ENCODE measurements at regions not wholly inside any gene's neighbourhood (a gene's known extent, or its start where the extent isn't known, plus 50 kb on each side); places are given as distances from the start of the nearest gene placed in this dataset.

DNA sequence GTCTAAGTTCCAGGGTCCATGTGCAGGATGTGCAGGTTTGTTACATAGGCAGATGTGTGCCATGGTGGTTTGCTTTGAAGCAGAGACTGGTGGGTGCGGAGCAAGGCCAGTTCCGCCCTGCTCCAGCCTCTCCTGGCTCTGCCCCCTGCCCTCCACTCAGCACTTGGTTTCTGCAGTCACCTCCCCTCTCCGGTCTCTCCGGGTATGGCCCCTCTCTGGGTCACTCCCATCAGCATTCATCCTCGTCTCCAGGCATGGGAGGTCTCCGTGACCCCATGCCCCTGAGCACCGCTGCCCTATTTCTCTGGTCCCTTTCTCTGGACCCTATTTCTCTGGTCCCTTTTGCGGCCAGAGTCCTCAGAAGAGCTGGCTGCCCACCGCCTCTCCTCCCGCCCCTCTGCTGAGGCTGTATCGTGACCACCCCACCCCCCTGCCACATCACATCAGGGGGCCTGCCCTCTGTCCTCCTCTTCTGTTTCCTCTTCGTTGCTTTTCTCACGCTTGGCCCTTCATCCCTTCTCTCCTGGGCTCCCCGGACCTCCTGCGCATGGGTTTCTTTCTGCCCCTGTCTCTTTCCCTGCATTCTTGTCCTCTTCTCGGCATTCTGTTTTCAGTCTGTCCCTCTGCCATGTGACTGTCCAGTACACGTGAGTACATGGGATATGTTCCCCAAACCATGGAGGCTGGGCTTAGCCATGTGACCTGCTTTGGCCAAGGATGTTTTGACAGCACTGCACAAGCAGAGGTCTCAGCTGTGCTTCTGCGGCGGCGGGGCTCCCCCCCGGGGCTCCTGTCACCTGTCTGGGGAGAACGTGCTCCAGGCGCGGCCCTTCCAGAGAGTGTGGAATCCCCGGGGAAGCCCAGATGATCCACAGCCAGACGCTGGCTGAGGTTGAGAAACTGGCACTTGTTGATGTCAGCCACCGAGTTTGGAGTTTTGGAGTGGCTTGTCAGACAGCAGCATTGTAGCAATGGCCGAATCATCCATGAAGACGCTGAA, 54.4 kb upstream of the C1orf174 start:
- DNase-seq (ENCODE audit: low read depth, low spot score): no peak

DNA sequence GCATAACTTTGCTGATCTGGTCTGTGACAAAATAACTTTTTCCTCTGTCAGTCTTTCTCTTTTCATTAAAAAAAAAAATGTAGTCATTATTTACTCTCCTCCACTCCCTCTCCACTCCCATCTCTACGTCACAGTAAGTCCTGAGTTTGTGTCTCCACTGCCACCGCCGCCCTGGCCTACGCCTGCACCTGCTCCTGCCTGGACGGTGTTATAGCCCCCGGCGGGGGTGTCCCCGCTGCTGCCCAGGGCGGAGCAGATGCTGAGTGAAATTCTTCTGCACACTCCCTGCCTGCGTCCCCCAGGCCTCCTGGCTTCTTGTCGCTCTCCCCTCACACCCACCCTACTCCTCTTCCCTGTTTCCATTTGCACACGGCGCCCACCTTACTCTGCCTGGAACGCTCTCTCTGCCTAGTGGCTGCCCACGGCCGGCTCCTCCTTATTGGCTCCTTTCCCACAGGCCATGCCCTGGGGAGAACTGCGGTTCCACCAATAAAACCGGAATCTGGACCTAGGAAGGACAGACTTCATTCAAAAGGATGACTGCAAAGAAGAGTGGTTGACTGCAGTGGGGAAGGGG, 55.2 kb upstream of the C1orf174 start:
- DNase-seq (ENCODE audit: low read depth, low spot score): no peak

DNA sequence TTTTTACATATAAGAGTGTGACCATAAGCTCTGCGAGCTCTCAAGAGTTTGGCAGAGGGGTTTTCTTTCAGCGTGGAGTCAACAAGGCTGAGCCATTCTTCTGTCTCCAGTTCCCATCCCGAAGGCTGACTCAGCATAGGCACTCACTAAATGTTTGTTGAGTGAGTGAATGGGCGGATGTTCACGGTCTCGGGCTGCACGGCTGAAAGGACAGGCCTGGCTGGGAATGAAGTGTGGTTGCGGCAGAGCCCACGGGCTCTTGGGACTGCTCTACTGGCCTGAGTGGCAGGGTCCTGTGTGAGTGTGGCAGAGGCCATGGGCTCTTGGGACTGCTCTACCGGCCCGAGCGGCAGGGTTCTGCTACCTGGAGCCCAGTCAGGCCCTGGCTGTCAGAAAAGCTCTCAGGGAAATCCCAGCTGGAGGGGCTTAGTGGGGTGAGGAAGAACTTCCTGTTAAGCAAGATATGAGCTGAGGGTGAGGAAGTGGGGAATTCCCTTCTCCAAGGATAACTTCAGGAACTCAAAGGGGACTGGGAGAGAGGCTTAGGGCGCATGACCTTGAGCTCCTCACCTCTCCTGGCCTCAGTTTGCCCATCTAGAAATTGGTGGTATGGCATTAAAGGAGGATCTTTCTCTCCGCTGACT, 56.6 kb upstream of the C1orf174 start:
- no peak for DNase-seq (ENCODE audit: low read depth, low spot score)

DNA sequence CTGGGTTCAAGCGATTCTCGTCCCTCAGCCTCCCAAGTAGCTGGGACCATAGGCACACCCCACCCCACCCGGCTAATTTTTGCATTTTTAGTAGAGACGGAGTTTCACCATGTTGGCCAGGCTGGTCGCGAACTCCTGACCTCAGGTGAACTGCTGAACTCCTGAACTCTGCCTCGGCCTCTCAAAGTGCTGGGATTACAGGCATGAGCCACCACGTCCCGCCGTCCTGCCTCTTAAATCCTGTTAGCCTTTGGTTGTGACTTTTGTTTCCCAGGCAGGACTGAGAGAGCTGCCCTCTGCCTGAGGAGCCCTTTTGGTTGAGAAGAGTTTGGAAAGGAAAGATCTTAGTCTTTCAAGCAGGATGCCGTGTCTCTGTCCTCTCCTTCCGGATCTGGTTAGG, 59.3 kb upstream of the C1orf174 start:
- DNase-seq (ENCODE audit: low read depth, low spot score): no peak

DNA sequence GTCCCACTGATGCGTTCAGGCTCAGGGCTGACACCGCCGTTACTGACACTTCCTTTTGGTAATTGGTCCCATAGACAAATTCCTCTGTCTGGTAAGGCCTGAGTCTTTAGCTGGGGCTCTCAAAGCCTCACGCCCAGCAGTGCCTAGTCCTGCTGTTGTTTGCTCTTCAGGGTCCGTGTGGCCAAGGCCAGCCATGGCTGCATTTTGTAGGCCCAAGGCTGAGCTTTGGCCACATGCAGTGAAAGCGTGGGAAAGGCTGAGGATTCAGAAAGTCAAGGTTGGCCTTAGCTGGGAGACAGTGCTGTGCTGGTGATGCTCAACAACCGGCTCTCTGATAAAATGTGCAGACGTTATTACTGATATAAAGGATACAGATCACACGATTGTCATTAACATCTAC, 63.5 kb upstream of the C1orf174 start:
- no peak for DNase-seq (ENCODE audit: low read depth, low spot score)

DNA sequence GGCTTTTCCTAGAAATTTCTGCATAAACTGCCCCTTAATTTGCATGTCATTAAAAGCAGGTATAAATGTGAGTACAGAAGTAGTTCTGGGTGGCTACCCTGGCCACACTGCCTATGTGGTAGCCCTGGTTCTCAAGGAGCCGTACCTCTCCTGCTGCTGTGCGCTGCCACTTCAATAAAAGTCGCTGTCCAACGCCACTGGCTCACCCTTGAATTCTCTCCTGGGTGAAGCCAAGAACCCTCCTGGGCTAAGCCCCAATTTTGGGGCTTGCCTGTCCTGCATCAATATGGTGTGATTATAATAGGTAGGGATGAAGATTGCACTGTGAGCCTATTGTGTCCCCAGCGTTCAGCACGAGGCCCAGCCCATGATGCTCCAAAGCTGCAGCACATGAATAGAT, 65.6 kb upstream of the C1orf174 start:
- no peak for DNase-seq (ENCODE audit: low read depth, low spot score)

DNA sequence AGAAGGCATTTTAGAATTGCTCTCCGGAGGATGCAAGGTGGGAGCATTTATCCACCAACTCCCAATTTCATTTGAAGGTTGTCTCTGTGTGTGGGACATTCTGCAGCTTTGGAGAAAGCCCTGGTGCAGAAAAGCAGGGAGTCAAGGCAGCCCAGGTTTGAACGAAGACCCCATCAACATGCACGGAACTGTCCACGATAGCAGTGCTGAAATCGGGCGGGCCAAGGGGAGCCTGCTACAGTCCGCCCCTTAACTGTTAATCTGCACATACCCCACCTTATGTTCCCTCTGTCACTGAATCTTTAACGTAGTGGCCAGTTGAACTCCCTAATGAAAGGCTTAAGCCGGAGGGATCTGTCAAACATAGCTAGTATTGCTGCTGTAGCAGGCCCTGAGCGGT, 68.8 kb upstream of the C1orf174 start:
- no peak for DNase-seq (ENCODE audit: low read depth, low spot score)

DNA sequence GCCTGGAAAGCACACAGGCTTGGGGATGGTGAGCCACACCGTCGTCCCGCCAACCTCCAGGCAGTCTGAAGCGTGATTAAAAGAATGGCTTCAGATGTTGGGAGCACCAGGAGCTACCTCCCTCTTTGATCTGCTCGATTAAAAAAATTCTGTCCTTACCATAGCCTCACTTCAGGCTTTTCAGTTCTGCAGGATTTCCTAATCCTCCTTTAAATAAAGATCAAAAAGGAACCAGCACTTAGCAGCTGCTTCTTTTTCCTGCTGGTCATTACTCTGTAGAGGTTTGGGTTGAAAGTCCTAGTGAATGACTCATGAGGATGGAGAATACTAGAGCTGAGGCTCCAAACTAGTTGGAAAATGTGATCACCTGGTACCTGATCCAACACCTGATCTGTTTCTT, 71.9 kb upstream of the C1orf174 start:
- no peak for DNase-seq (ENCODE audit: low read depth, low spot score)

DNA sequence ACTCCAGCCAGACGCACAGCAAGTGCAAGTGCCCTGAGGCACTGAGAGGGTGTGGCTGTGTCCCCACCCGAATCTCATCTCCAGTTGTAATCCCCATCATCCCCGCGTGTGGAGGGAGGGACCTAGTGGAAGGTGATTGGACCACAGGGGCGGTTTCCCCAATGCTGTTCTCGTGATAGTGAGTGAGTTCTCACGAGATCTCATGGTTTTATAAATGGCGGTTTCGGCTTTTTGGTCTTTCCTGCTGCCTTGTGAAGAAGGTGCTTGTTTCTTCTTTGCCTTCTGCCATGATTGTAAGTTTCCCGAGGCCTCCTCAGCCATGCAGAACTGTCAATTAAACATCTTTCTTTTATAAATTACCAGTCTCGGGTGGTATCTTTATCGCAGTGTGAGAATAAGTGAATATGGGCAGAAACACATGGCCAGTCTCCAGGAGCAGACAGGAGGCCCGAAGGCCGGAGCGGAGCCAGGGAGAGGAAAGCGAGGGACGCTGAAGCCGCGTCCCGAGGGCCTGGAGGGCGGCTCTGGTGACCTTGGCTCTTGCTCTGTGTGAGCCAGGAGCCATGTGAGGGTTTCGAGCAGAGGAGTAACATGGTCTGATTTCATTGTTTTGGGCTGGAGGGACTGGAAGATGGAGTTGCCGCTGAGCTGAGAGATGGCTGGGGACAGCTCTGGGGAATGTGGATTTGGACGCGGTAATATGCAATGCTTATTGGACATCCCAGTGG, 76.0 kb upstream of the C1orf174 start:
- no peak for DNase-seq (ENCODE audit: low read depth, low spot score)

DNA sequence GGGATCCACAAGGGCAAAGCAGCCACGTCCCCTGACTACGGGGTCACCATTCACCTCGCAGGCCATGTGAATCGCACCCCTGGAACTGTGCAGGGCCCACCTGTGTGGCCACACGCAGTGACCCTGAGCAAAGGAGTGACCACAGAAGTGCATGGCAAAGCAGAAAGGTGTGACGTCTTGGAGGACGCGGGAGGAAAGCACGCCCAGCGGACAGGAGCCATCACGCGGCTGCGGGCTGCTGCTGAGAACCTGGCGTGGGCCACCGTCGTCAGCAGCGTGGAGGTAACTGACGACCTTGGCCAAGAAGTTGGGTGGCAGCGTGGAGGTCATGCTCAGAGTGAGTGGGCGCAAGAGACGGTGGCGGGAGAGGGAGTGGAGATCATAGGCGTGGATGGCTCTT, 76.7 kb upstream of the C1orf174 start:
- no peak for DNase-seq (ENCODE audit: low read depth, low spot score)

DNA sequence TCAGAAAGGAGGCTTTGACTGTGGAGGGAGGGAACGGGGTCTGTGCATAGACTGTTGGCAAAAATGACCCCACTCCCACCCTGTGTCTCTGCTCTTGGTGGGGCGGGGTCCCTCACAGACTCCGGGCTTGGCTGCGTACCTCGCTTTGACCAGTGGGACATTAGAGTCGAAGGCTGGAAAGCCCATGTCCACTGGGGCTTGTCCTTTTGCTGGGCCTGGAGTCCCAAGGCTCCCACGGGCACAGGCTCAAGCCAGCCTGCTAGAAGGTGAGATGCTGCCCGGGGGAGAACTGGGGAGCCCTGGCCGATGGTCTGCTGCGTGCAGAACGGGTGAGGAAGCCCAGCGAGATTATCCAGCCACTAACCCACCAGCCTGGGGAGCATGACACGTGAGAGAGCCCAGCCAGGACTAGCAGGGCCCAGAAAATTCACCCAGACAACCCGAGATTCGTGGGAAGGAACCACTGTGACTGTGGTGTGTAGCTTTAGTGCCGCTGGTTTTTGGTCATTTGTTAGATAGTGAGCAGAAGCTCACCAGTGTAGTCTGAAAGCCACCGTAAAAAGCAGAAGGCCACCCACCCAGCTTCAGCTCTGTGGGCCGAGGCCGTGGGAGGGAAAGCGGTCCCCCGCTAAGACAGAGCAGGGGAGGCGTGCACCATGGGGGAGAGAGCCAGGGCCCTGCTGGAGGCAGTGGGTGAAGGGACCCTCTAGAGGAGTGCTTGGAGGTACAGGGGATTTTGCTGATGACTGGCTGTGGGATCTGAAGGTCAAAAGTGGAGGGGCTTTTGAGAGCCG, 78.3 kb upstream of the C1orf174 start:
- no peak for DNase-seq (ENCODE audit: low read depth, low spot score)

DNA sequence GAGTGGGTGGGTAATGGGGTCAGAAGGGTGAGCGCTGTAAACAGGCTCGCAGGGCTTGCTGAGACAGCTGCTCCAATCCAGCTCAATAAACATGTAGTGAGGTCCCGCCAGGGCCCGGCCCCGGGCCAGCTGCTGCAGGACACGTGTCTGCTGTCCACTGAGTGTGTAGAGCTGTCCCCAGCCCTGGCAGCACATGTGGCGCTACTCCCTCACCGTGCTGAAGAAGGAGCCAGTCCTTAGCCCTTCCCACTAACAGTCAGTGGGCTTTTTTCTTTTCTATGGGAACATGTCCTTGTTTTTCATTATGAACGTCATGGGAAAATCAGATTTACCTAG, 78.9 kb upstream of the C1orf174 start:
- no peak for DNase-seq (ENCODE audit: low read depth, low spot score)

DNA sequence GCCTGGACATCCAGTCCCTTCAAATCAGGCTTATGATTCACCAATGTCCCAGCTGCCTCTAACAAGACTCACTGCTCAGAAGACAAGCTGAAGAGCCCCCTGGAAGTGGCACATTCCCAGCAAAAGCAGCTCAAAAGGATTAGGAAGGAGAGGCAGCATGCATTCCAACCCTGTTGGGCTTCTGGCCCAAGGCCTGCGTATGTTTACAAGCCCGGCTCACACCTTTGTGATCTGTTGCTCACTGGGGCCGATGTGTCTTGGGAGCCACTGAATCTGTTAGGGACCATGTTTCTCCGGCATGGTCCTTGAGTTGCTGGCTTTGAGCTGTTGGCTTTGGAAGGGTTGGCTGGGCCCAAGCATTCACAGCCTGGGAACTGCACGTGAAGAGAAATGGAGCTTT, 81.2 kb upstream of the C1orf174 start:
- no peak for DNase-seq (ENCODE audit: low read depth, low spot score)

DNA sequence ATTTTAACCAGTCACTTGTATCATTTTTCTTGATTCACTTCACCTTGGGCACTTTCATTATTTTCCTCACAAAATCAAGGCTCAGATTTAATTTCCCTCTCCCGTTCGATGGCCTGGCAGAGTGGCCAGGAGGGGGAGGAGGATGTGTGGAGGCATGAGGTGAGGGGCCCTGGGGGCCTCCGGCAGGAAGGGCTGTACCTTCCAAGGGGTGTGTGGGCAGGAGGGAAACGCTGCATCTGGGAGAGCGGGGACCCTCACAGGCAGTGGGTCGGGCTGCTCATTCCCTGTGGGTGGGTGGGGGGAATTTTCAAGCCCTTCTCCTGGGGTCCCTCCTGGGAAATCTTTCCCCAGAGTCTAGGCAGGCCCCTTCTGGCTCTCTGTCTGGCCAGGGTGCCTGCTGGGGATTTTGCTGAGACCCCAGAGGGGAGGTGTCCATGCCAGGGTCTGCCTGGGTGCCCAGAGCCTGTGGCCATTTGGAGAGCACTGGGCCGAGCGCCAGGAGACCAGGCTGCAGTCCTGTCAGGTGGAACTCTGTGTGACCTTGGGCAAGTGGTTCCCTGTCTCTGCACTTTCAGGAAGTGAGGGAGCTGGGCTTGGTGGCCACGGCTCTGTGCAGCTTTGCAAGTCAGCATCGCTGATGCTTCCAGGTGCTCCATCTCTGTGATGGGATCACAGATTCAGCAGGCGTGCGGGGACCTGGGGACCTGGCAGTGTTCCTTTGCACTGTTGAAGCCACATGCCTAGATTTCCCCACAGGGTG, 81.9 kb upstream of the C1orf174 start:
- no peak for DNase-seq (ENCODE audit: low read depth, low spot score)

DNA sequence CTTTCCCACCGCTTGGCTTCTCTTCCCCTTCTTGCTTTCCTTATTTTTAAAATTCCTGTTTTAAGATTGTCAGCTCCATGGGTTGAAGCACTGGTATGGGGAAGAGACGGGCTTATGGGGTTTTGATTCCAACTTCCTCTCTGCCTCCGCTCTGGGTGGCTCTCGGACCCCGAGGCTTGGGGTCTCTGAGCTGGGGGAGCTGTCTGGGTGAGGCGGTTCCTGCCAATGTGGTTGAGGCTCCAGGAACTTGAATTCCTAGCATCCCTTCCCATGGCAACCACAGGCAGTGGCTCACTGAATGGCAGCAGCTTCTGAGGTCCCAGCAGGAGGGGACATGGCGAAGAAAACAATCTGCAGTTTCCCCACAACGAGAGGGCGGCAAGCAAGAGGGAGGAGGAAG, 83.1 kb upstream of the C1orf174 start:
- DNase-seq (ENCODE audit: low read depth, low spot score): no peak

DNA sequence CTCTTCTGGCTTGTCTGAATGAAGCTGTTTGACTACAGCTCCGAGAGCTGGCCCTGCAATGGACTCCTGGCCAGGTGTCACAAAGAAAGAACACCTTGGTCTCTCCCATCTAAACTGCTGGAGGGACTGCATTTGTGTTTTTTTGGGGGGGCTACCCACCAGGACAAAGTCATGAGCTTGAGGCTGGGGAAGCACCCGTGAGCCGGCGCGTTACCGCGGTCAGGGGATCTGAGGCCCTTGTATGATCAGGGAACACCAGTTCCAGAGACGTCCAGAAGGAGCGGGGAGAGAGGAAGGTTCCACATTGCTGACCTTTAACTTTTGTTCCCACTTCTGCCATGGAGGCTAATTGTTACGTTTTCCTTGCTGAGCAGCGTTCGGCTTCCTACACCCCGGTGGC, 84.5 kb upstream of the C1orf174 start:
- no peak for DNase-seq (ENCODE audit: low read depth, low spot score)

DNA sequence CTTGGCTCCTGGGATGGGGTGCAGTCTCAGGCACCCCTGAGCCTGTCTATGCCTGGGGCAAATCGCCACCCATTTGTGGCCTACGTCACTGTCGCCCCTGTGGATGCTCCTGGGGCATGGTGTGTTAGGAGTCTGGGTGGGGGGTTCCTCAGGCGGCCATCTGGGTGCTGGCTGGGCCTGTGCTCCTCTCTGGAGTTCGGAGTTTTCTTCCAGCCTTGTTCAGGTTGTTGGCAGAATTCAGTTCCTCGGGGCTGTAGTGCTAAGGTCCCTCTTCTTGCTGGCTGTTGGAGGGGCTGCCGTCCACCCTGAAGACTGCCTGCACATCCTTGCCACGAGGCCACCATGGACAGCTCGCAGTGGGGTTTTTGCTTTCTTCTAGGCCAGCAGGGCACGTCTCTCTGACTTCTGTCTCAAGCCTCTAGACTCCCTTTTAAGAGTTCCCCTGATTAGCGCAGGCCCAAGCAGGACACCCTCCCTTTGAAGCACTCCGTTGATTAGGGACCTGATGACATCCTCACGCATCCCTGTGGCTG, 86.7 kb upstream of the C1orf174 start:
- no peak for DNase-seq (ENCODE audit: low read depth, low spot score)

DNA sequence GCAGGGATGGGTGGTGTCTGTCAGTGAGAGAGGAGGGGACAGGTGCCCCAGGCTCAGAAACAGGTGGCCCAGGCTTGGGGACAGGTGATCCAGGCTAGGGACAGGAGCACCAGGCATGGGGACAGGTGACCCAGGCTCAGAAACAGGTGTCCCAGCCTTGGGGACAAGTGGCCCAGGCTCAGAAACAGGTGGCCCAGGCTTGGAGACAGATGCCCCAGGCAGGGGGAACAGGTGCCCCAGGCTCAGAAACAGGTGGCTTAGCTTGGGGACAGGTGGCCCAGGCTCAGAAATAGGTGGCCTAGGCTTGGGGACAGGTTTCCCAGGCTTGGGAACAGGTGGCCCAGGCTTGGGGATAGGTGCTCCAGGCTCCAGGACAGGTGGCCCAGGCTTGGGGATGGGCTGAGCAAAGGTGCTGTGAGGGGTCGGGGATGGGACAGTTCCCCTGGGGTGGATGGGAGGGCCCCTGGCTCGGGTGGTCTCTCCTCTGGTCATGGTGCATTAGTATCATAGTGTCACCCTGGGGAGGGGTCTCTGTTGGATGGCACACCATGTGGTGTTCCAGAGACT, 87.7 kb upstream of the C1orf174 start:
- DNase-seq (ENCODE audit: low read depth, low spot score): no peak

DNA sequence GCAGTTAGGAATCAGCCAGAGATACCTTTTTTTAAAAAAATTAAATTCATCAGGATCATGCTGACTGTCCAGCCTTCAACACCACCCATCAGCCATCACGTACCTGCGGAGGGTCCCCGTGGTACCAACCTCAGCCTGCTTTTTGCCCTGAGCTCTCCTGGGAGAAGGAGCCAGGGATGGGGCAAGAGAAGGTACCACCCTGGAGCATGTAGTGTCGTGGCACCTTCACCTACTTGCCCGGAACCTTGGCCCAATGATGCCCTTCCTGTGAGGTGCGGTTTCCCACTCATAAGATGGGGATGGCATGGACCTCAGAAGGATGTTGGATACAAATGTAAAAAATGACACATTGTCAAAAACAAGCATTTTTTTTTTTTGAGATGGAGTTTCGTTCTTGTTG, 88.4 kb upstream of the C1orf174 start:
- DNase-seq (ENCODE audit: low read depth, low spot score): no peak

DNA sequence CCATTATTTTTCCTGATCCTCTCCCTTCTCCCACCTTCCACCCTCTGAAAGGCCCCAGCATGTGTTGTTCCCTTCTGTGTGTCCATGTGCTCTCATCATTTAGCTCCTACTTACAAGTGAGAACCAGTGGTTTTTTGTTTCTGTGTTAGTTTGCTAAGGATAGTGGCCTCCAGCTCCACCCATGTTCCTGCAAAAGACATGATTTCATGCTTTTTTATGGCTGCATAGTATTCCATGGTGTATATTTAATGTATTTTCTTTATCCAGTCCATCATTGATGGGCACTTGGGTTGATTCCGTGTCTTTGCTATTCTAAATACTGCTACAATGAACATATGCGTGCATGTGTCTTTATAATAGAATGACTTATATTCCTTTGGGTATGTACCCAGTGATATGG, 89.4 kb upstream of the C1orf174 start:
- no peak for DNase-seq (ENCODE audit: low read depth, low spot score)

Measured in activated naive CD8-positive, alpha-beta T cell treated with anti-CD3 and anti-CD28 coated beads, Interleukin-2, amount 50 U/mL, for 16 hours (primary cell).